ENCODE measurements at regions not wholly inside any gene's neighbourhood (a gene's known extent, or its start where the extent isn't known, plus 50 kb on each side); places are given as distances from the start of the nearest gene placed in this dataset.
"Not testable (repeated sequence)": the region's sequence is repeated elsewhere in the genome, so short reads cannot be mapped to it uniquely, and the experiment has no call there.

- DNase-seq (ENCODE audit: low read depth) = no peak
These were observed 181.1 kb upstream of the SPRY1 start for GRCh38 chr4:123215536-123215935.

- no peak for DNase-seq (ENCODE audit: low read depth)
These were observed 180.1 kb upstream of the SPRY1 start for GRCh38 chr4:123216543-123216942.

GRCh38 chr4:123216946-123217345 lies 179.6 kb upstream of the SPRY1 start:
- DNase-seq (ENCODE audit: low read depth) = no peak

GRCh38 chr4:123217664-123218063 lies 178.9 kb upstream of the SPRY1 start:
- no peak for DNase-seq (ENCODE audit: low read depth)

- no peak for DNase-seq (ENCODE audit: low read depth)
These were observed 177.6 kb upstream of the SPRY1 start for GRCh38 chr4:123218981-123219380.

- DNase-seq (ENCODE audit: low read depth) = no peak
These were observed 167.3 kb upstream of the SPRY1 start for GRCh38 chr4:123229286-123229685.

- DNase-seq (ENCODE audit: low read depth) = no peak
These were observed 166.5 kb upstream of the SPRY1 start for GRCh38 chr4:123230061-123230460.

GRCh38 chr4:123232439-123232838 lies 164.2 kb upstream of the SPRY1 start:
- DNase-seq (ENCODE audit: low read depth) = no peak

- no peak for DNase-seq (ENCODE audit: low read depth)
These were observed 163.3 kb upstream of the SPRY1 start for GRCh38 chr4:123233136-123233768.

GRCh38 chr4:123234955-123235354 lies 161.6 kb upstream of the SPRY1 start:
- no peak for DNase-seq (ENCODE audit: low read depth)

- DNase-seq (ENCODE audit: low read depth) = peak; percentile 51
These were observed 161.2 kb upstream of the SPRY1 start for GRCh38 chr4:123235431-123235830.

GRCh38 chr4:123236606-123237005 lies 160.0 kb upstream of the SPRY1 start:
- no peak for DNase-seq (ENCODE audit: low read depth)

GRCh38 chr4:123240286-123240685 lies 156.3 kb upstream of the SPRY1 start:
- not testable (repeated sequence) for DNase-seq (ENCODE audit: low read depth)

- DNase-seq (ENCODE audit: low read depth) = not testable (repeated sequence)
These were observed 153.4 kb upstream of the SPRY1 start for GRCh38 chr4:123243220-123243619.

- peak; percentile 23 for DNase-seq (ENCODE audit: low read depth)
These were observed 152.5 kb upstream of the SPRY1 start for GRCh38 chr4:123244137-123244536.

GRCh38 chr4:123246085-123246484 lies 150.5 kb upstream of the SPRY1 start:
- DNase-seq (ENCODE audit: low read depth) = no peak

GRCh38 chr4:123248085-123248659 lies 148.4 kb upstream of the SPRY1 start:
- DNase-seq (ENCODE audit: low read depth) = no peak

GRCh38 chr4:123249821-123250220 lies 146.8 kb upstream of the SPRY1 start:
- DNase-seq (ENCODE audit: low read depth) = no peak

- DNase-seq (ENCODE audit: low read depth) = peak; percentile 23
These were observed 145.8 kb upstream of the SPRY1 start for GRCh38 chr4:123250843-123251242.

GRCh38 chr4:123255971-123256370 lies 140.6 kb upstream of the SPRY1 start:
- no peak for DNase-seq (ENCODE audit: low read depth)

- no peak for DNase-seq (ENCODE audit: low read depth)
These were observed 139.7 kb upstream of the SPRY1 start for GRCh38 chr4:123256901-123257300.

GRCh38 chr4:123257591-123257990 lies 139.0 kb upstream of the SPRY1 start:
- no peak for DNase-seq (ENCODE audit: low read depth)
